IPS DF 4.7 (cell line): ENCODE measurements at regions not wholly inside any gene's neighbourhood (a gene's known extent, or its start where the extent isn't known, plus 50 kb on each side); places are given as distances from the start of the nearest gene placed in this dataset.
"Not testable (repeated sequence)": the region's sequence is repeated elsewhere in the genome, so short reads cannot be mapped to it uniquely, and the experiment has no call there.

ENCODE experiments used
- DNase-seq: peaks from one replicate; pipeline ENCODE4 v3.0.0-alpha.2; 2013; ENCODE audit warnings: low spot score; ENCODE audit errors: extremely low read depth

DNA sequence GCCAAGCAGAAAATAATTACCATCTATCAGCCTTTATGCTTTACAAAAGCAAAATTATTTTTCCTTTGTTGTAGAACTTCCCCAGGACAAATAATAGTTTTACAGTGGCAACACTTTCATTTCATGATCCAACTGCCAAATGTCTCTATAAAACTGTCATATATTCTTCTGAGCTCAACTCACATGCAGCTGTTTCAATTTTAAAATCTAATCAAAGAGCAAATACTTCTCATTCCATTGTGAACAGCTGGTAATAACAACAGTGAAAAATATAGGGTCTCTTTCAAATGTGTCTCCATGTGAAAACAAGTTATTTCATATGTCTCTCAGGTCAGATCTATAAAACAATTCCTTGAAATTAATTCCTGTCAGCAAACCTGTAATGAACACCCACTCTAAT, 270.6 kb upstream of the SLC7A11 start:
- DNase-seq: no peak

- DNase-seq: no peak
These were observed 267.9 kb upstream of the SLC7A11 start for GRCh38 chr4:138510053-138510452.

GRCh38 chr4:138509346-138509745, 267.2 kb upstream of the SLC7A11 start:
- no peak for DNase-seq

DNA sequence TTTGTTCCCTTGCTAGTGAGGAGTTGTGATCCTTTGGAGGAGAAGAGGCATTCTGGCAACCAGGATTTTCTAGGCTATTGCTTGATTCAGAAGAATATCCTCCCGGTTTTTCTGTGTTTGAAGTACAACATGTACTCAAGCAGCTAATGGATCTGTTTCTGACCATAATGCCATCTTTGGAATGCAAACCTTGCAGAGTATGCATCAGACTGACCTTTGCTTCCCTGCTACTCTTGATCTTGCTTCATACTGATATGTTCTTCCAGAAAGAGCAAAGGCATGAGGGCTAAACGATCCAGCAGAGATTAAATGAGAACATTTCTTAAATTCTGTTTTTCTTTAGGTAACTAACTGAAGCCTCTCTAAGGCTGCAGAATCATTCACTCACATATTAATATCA, 265.4 kb upstream of the SLC7A11 start:
- no peak for DNase-seq

GRCh38 chr4:138501614-138502013, 259.5 kb upstream of the SLC7A11 start:
- no peak for DNase-seq

GRCh38 chr4:138500869-138501268, 258.7 kb upstream of the SLC7A11 start:
- no peak for DNase-seq

- DNase-seq: no peak
These were observed 257.5 kb upstream of the SLC7A11 start for GRCh38 chr4:138499627-138500026.

GRCh38 chr4:138494931-138495330, 252.8 kb upstream of the SLC7A11 start:
- DNase-seq: peak; percentile 22

GRCh38 chr4:138494116-138494515, 252.0 kb upstream of the SLC7A11 start:
- no peak for DNase-seq

DNA sequence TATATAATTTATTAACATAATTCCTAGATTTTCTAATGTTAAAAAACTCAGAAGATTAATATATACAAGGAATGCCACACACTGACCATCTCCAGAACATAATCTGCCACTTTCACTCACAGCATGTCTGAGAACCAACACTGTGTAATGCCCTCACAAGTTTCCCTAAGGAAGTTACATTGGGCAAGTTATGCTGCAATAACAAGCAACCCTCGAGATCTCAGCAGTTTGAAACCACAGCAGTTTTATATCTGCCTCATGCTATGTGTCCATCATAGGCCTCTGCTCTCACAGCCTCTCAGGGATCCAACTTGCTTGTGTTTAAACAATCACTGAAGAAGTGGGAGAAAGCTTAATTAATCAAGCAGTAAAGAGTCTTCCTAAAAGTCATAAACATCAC, 250.0 kb upstream of the SLC7A11 start:
- no peak for DNase-seq

DNA sequence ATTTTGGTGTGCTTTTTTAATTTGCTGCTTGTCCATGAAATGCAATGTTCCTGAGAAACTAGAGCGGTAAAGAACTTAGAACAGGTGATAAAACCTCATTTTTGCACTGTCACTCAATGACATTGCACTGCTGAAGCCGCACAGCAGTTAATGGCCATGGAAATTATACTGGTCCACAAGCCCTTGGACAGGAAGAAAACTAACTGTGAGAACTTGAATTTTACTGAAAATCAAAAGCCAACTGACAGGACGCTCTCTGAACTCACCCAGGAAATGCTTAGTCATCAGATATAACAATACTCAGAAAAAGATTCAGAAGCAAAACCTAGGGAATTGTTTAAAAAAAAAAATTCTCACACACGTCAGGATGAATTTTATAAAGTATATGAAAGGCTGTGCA, 246.4 kb upstream of the SLC7A11 start:
- DNase-seq: no peak

GRCh38 chr4:138487670-138488069, 245.5 kb upstream of the SLC7A11 start:
- DNase-seq: no peak

DNA sequence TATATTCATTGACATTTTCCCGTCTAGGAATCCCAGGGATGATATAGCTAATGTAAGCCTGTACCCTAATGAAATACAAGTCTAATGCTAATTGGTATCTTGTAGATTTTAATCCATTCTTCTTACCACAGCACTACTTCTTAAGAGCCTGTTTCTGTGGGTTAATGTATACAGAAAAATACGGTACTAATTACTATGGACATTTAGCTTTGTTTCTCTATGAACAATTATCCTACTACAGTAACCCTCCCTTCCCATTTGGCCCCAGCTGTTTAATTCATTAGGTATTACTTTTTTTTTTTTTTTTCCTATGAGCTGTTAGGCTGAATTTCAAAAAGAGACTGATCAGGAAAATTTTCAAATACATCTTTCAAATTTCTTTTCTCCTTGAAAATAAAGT, 245.1 kb upstream of the SLC7A11 start:
- no peak for DNase-seq

DNA sequence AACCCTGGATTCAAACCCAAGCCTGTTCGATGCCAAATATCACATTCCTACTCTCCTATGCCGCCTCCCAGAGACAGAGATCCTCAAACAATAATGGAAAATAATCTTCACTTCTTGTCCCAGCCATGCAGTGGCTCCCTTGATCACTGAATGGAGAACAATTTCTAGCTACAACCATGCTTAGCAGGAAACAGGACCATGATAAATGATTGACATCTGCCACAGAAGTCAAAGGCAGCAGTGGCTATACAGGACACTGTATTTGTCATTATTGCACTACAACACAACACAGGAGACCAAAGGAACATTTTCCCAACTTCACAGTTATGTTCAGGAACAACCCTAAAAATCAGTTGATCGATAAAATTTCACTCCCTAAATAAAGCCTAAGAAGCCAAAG, 243.3 kb upstream of the SLC7A11 start:
- DNase-seq: no peak

- DNase-seq: no peak
These were observed 233.0 kb upstream of the SLC7A11 start for GRCh38 chr4:138475116-138475515.

DNA sequence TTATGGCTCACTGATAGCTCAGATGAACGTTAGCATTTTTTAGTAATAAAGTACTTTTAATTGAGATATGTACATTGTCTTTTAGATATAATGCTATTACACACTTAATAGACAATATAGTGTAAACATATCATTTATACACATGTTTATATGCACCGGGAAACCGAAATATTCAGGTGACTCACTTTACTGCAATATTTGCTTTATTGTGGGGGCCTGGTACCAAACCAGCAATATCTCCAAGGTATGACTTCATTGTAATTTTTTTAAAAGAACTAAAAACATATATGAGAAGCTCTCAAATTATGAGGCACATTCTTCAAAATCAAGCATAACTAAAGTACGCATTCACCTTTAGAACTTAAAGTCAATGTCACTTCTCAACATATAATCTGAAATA, 231.2 kb upstream of the SLC7A11 start:
- no peak for DNase-seq

DNA sequence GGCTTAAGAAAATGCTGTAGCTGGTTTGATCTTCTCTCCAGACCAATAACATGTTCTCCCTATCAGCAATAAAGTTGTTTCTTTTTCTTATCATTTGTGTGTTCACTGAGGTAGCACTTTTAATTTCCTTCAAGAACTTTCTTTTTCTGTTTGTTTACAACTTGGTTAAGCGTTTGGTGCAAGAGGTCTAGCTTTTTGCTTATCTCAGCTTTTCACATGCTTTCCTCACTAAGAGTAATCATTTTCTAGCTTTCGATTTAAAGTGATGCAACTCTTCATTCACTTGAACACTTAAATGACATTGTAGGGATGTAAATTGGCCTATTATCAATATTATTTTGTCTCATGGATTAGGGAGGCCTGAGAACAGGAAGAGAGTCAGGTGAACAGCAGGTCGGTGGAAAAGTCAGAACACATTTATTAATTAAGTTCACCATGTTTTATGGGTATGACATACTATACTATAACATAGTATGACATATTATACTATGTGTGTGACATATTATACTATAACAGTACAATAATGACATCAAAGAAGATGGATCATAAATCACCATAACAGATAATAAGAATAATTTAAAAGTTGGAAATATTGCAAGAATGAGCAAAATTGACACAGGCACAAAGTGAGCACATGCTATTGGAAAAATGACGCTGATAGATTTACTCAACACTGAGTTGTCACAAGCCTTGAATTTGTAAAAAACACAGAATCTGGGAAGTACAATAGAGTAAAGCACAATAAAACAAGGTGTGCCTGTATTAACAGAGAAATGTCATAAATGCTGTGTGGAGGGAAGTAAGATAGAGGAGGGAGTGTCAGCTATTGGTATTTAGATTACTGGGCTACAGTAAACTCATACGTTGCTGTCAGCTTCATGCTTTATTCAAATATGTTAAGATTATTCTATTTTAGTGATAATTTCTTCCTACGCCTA, 218.6 kb upstream of the SLC7A11 start:
- DNase-seq: no peak

- no peak for DNase-seq
These were observed 216.6 kb upstream of the SLC7A11 start for GRCh38 chr4:138458751-138459150.

- DNase-seq: not testable (repeated sequence)
These were observed 214.2 kb upstream of the SLC7A11 start for GRCh38 chr4:138456349-138456748.

DNA sequence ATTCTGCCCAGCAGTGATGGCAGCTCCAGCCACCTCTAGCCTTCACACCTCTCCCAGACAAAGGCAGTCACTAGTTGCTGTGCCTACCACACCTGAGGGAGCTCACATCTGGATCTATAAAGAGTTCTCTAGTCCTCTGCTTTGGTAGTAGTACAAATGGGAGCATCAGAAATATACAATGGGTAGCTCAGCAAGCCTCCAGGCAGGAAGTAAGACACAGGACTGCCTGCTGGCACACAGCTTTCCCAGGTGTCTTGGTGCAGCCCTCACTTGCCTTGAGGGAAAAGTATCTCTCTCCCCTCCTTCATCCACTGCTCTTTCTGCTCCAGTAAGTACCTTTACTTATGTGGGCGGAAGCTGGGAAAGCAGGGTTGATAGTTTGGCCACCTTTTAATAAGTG, 212.9 kb upstream of the SLC7A11 start:
- no peak for DNase-seq

DNA sequence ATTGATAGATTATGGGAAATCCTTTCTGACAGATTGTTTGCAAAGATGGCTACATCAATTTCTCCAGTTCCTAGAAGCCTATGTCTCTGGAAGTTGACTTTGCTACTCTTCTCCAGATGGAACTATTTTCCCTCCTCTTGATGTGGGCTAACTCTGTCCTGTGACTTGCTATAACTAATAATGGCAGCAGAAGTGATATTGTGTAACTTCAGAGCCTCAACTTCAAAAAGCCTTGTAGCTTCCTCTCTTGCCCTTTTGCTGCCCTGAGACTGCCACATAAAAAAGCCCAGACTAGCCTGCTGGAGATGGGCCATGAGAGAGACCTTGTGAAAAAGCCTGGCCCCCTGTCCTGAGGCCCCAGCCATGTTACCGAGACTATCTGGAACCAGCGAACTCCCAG, 210.7 kb upstream of the SLC7A11 start:
- no peak for DNase-seq

DNA sequence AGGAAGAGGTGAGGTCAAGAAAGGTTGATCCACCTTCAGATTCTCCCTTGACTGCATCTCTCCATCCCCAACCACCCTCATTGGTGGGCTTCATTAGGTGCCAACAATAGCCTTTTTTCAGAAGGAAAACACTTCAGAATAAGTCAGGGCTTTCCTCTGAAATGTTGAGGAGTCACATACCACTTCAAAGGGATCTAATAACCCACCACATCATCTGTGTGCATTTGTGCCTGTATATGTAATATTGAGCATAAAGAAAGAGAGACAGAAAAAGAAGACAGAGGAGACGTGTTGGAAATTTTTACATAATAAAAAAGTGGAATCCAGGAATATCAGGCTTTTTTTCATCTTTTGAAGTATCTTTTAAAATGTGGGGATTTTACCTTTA, 209.1 kb upstream of the SLC7A11 start:
- DNase-seq: no peak

DNA sequence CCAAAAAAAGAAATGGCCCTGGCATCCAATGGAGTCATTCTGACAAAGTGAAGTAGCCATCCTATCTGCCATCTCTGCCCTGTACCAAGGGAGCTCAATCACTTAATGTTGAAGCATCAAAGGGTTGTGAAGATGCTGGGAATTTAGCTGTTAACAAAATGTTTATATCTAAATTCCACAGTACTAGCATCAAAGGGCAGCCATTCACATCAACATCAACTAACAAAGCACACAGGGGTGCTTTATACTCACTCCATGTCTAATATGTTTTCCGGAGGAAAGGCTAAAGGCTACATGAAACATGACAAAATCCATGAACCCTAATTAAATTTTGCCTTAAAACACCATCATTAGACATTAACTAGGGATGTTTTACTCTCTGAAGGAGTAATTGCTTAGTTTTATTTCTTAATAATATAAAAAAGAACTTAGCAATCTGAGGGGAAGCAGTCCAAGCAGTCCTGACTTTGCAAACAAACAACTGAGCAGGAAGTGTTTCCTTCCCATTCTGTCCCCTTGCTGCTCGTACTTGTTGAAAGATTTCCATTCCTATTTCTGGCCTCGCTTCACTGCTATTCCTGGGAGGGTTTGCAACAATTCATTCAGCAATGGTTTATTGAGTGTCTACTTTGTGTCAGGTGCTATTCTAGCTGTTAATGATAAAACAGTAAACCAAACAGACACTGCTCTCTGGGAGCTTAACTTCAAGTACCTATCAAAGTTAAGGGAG, 208.6 kb upstream of the SLC7A11 start:
- DNase-seq: no peak
